NOMO-1 (cell line): ENCODE measurements at regions not wholly inside any gene's neighbourhood (a gene's known extent, or its start where the extent isn't known, plus 50 kb on each side); places are given as distances from the start of the nearest gene placed in this dataset.

ENCODE experiments used
- DNase-seq, 2 experiments: peaks; one replicate each; lab custom pipeline; 2025; ENCODE audit not compliant: unreplicated experiment in 2 of 2; lab: John Stamatoyannopoulos, UW

GRCh38 chr11:19442554-19442910 is 201.8 kb upstream of the E2F8 start:
- DNase-seq = no peak

- DNase-seq = peak; percentile 69 to 88
Measured at GRCh38 chr11:19441752-19442553, 201.2 kb upstream of the E2F8 start.

- DNase-seq = no peak
Measured at GRCh38 chr11:19441288-19441687, 200.5 kb upstream of the E2F8 start.

GRCh38 chr11:19437760-19438159 is 197.0 kb upstream of the E2F8 start:
- DNase-seq = no peak

- DNase-seq = peak; percentile 44 to 83
Measured at GRCh38 chr11:19436932-19437331, 196.2 kb upstream of the E2F8 start.

GRCh38 chr11:19435306-19435989 is 194.7 kb upstream of the E2F8 start:
- no peak for DNase-seq

GRCh38 chr11:19433791-19434190 is 193.0 kb upstream of the E2F8 start:
- DNase-seq = no peak

GRCh38 chr11:19433367-19433766 is 192.6 kb upstream of the E2F8 start:
- DNase-seq = peak; percentile 47 to 48

- DNase-seq = peak in 1 of 2 experiments; percentile 20
Measured at GRCh38 chr11:19432370-19433061, 191.8 kb upstream of the E2F8 start.

- DNase-seq = no peak
Measured at GRCh38 chr11:19430754-19431398, 190.1 kb upstream of the E2F8 start.

- DNase-seq = no peak
Measured at GRCh38 chr11:19430346-19430745, 189.6 kb upstream of the E2F8 start.

GRCh38 chr11:19429108-19429760 is 188.5 kb upstream of the E2F8 start:
- DNase-seq = peak; percentile 25 to 63

GRCh38 chr11:19428206-19429002 is 187.7 kb upstream of the E2F8 start:
- DNase-seq = peak in 1 of 2 experiments; percentile 15

GRCh38 chr11:19426756-19427403 is 186.1 kb upstream of the E2F8 start:
- no peak for DNase-seq

GRCh38 chr11:19426011-19426755 is 185.4 kb upstream of the E2F8 start:
- peak in 1 of 2 experiments; percentile 19 for DNase-seq

GRCh38 chr11:19422276-19422675 is 181.5 kb upstream of the E2F8 start:
- no peak for DNase-seq

- DNase-seq = no peak
Measured at GRCh38 chr11:19420868-19421533, 180.3 kb upstream of the E2F8 start.

- DNase-seq = no peak
Measured at GRCh38 chr11:19419808-19420207, 179.1 kb upstream of the E2F8 start.
